Endodermal cell (in vitro differentiated cells): ENCODE measurements at regions not wholly inside any gene's neighbourhood (a gene's known extent, or its start where the extent isn't known, plus 50 kb on each side); places are given as distances from the start of the nearest gene placed in this dataset.

Source experiments
- DNase-seq: peaks from one replicate; pipeline ENCODE4 v3.0.0-alpha.2; 2017
- H3K27ac ChIP-seq: 2 replicates; pipeline ENCODE4 v1.5.1; 2013; ENCODE audit warnings: mild to moderate bottlenecking, low read depth, low read length, moderate library complexity
- H3K27me3 ChIP-seq: 2 replicates; pipeline ENCODE4 v1.6.1; 2013; ENCODE audit warnings: mild to moderate bottlenecking, low read length, moderate library complexity; ENCODE audit not compliant: insufficient read depth, control insufficient read depth, poor library complexity, severe bottlenecking
- H3K36me3 ChIP-seq: 2 replicates; pipeline ENCODE4 v1.7.0; 2013; ENCODE audit warnings: mild to moderate bottlenecking, low read length, moderate library complexity; ENCODE audit not compliant: control insufficient read depth, insufficient read depth
- H3K4me1 ChIP-seq: one replicate; pipeline ENCODE4 v1.7.0; 2013; ENCODE audit warnings: low read length; ENCODE audit not compliant: control insufficient read depth, insufficient read depth
- H3K4me3 ChIP-seq: 2 replicates; pipeline ENCODE4 v1.5.1; 2013; ENCODE audit warnings: mild to moderate bottlenecking, low read length, moderate library complexity
- H3K9ac ChIP-seq: 2 replicates; pipeline ENCODE4 v1.6.1; 2013; ENCODE audit warnings: mild to moderate bottlenecking, low read length, moderate library complexity; ENCODE audit not compliant: poor library complexity, severe bottlenecking; ENCODE audit errors: extremely low read depth
- H3K9me3 ChIP-seq: 2 replicates; pipeline ENCODE4 v1.6.1; 2013; ENCODE audit warnings: mild to moderate bottlenecking, low read length, moderate library complexity; ENCODE audit not compliant: control insufficient read depth
- H3K27ac Mint-ChIP-seq: 2 replicates; pipeline ENCODE4 v1.8.0; 2020; ENCODE audit warnings: mixed read lengths
- H3K27me3 Mint-ChIP-seq: 2 replicates; pipeline ENCODE4 v1.8.0; 2021; ENCODE audit warnings: mild to moderate bottlenecking, mixed read lengths; ENCODE audit not compliant: insufficient read depth
- H3K36me3 Mint-ChIP-seq: 2 replicates; pipeline ENCODE4 v1.8.0; 2020; ENCODE audit warnings: low read depth, mixed read lengths
- H3K4me1 Mint-ChIP-seq: 2 replicates; pipeline ENCODE4 v1.8.0; 2020; ENCODE audit warnings: mixed read lengths
- H3K4me3 Mint-ChIP-seq: 2 replicates; pipeline ENCODE4 v1.8.0; 2020; ENCODE audit warnings: mild to moderate bottlenecking, moderate library complexity, mixed read lengths
- H3K9me3 Mint-ChIP-seq: 2 replicates; pipeline ENCODE4 v1.8.0; 2020; ENCODE audit warnings: mild to moderate bottlenecking, mixed read lengths
- CTCF ChIP-seq: fragments of 200-600 bp; sonication (generic); conservative IDR thresholded peaks from 2 replicates; pipeline ENCODE4 v1.5.0; 2021; ENCODE audit warnings: antibody characterized with exemption, mild to moderate bottlenecking
- WGBS, 2 experiments: methylation state at CpG; one replicate each; pipeline versions ENCODE4 v1.1.5 to v1.1.7; 2013; ENCODE audit warnings: missing lambda C conversion rate in 2 of 2, mixed read lengths in 1 of 2; ENCODE audit not compliant: insufficient coverage in 1 of 2, insufficient read length in 1 of 2; 5-methylcytosine and 5-hydroxymethylcytosine counted together

GRCh38 chr4:126023896-126024295, 709.1 kb downstream of the FAT4 start:
- peaks cover 3% of the 10 kb centered on the region for H3K9me3 ChIP-seq
- no peak overlapping the region for H3K27ac Mint-ChIP-seq
- H3K4me3 Mint-ChIP-seq = no peak overlapping the region
- WGBS, 2 experiments = 30 to 65% methylated on average over 1 to 2 of the region's 3 CpGs
- no peaks in the 10 kb centered on the region for H3K4me1 ChIP-seq
- H3K9ac ChIP-seq = no peak overlapping the region
- TF ChIP-seq CTCF = no peak
- H3K36me3 Mint-ChIP-seq = no peaks in the 10 kb centered on the region
- no peaks in the 10 kb centered on the region for H3K27me3 ChIP-seq
- H3K4me1 Mint-ChIP-seq = peaks cover 6% of the 10 kb centered on the region
- peaks cover 3% of the 10 kb centered on the region for H3K9me3 Mint-ChIP-seq
- no peak for DNase-seq
- no peak overlapping the region for H3K27ac ChIP-seq
- H3K27me3 Mint-ChIP-seq = no peaks in the 10 kb centered on the region
- no peaks in the 10 kb centered on the region for H3K36me3 ChIP-seq
- no peak overlapping the region for H3K4me3 ChIP-seq

GRCh38 chr4:126027601-126028000, 712.8 kb downstream of the FAT4 start:
- Mint-ChIP-seq H3K9me3 (peaks cover 30% of the 10 kb centered on the region), H3K4me1 (no peaks in the 10 kb centered on the region), H3K4me3 (no peak overlapping the region), H3K27me3 (no peaks in the 10 kb centered on the region), H3K36me3 (no peaks in the 10 kb centered on the region), H3K27ac (no peak overlapping the region)
- no peak for TF ChIP-seq CTCF
- Histone ChIP-seq H3K4me1 (no peaks in the 10 kb centered on the region), H3K4me3 (no peak overlapping the region), H3K9me3 (peaks cover 14% of the 10 kb centered on the region), H3K9ac (no peak overlapping the region), H3K27ac (no peak overlapping the region), H3K36me3 (no peaks in the 10 kb centered on the region), H3K27me3 (no peaks in the 10 kb centered on the region)
- WGBS, 2 experiments = 86% methylated on average over 2 of the region's 2 CpGs; no CpG with 5 or more reads in 1 of the 2 experiments
- DNase-seq = no peak

GRCh38 chr4:126028876-126029275, 714.1 kb downstream of the FAT4 start:
- no peak for DNase-seq
- Histone ChIP-seq H3K9me3 (peaks cover 14% of the 10 kb centered on the region), H3K36me3 (no peaks in the 10 kb centered on the region), H3K27me3 (no peaks in the 10 kb centered on the region), H3K27ac (no peak overlapping the region), H3K4me3 (no peak overlapping the region), H3K9ac (no peak overlapping the region), H3K4me1 (no peaks in the 10 kb centered on the region)
- Mint-ChIP-seq H3K4me1 (no peaks in the 10 kb centered on the region), H3K4me3 (no peak overlapping the region), H3K27me3 (no peaks in the 10 kb centered on the region), H3K9me3 (peaks cover 34% of the 10 kb centered on the region), H3K36me3 (no peaks in the 10 kb centered on the region), H3K27ac (no peak overlapping the region)
- no peak for TF ChIP-seq CTCF
